ENCODE measurements at regions not wholly inside any gene's neighbourhood (a gene's known extent, or its start where the extent isn't known, plus 50 kb on each side); places are given as distances from the start of the nearest gene placed in this dataset.

GRCh38 chr12:108043286-108043685 lies 85.8 kb upstream of the WSCD2 start:
- Histone ChIP-seq H3K4me1 (ENCODE audit: control insufficient read depth, insufficient read depth, low read length) (peaks cover 9% of the 10 kb centered on the region), H3K9me3 (ENCODE audit: control insufficient read depth, low read length) (no peaks in the 10 kb centered on the region), H3K4me3 (ENCODE audit: low read length) (no peak overlapping the region), H3K27me3 (replicated peaks; ENCODE audit: control insufficient read depth, insufficient read depth, low read length) (peaks cover 5% of the 10 kb centered on the region), H3K36me3 (ENCODE audit: control insufficient read depth, insufficient read depth, low read length, severe bottlenecking) (no peaks in the 10 kb centered on the region), H3K9ac (ENCODE audit: low read length) (no peak overlapping the region)
- DNase-seq (ENCODE audit: low read depth) = no peak

- H3K4me1 ChIP-seq (ENCODE audit: control insufficient read depth, insufficient read depth, low read length) = peaks cover 9% of the 10 kb centered on the region
- H3K9me3 ChIP-seq (ENCODE audit: control insufficient read depth, low read length) = no peaks in the 10 kb centered on the region
- H3K36me3 ChIP-seq (ENCODE audit: control insufficient read depth, insufficient read depth, low read length, severe bottlenecking) = no peaks in the 10 kb centered on the region
- H3K4me3 ChIP-seq (ENCODE audit: low read length) = no peak overlapping the region
- DNase-seq (ENCODE audit: low read depth) = no peak
- H3K9ac ChIP-seq (ENCODE audit: low read length) = no peak overlapping the region
- H3K27me3 ChIP-seq (replicated peaks; ENCODE audit: control insufficient read depth, insufficient read depth, low read length) = peaks cover 5% of the 10 kb centered on the region
Measured at GRCh38 chr12:108043750-108044533, 85.1 kb upstream of the WSCD2 start.

GRCh38 chr12:108046135-108046534 lies 83.0 kb upstream of the WSCD2 start:
- no peak for DNase-seq (ENCODE audit: low read depth)

GRCh38 chr12:108046650-108047049 lies 82.4 kb upstream of the WSCD2 start:
- DNase-seq (ENCODE audit: low read depth) = no peak
- Histone ChIP-seq H3K27me3 (replicated peaks; ENCODE audit: control insufficient read depth, insufficient read depth, low read length) (peaks cover 19% of the 10 kb centered on the region), H3K36me3 (ENCODE audit: control insufficient read depth, insufficient read depth, low read length, severe bottlenecking) (no peaks in the 10 kb centered on the region), H3K4me1 (ENCODE audit: control insufficient read depth, insufficient read depth, low read length) (peaks cover 9% of the 10 kb centered on the region), H3K4me3 (ENCODE audit: low read length) (peak overlapping the region; percentile 60), H3K9me3 (ENCODE audit: control insufficient read depth, low read length) (no peaks in the 10 kb centered on the region), H3K9ac (ENCODE audit: low read length) (no peak overlapping the region)

More at GRCh38 chr12:108046135-108046534, 83.0 kb upstream of the WSCD2 start:
- H3K27me3 ChIP-seq (replicated peaks; ENCODE audit: control insufficient read depth, insufficient read depth, low read length) = peaks cover 14% of the 10 kb centered on the region
- no peak overlapping the region for H3K9ac ChIP-seq (ENCODE audit: low read length)
- H3K36me3 ChIP-seq (ENCODE audit: control insufficient read depth, insufficient read depth, low read length, severe bottlenecking) = no peaks in the 10 kb centered on the region
- H3K9me3 ChIP-seq (ENCODE audit: control insufficient read depth, low read length) = no peaks in the 10 kb centered on the region
- peaks cover 9% of the 10 kb centered on the region for H3K4me1 ChIP-seq (ENCODE audit: control insufficient read depth, insufficient read depth, low read length)
- no peak overlapping the region for H3K4me3 ChIP-seq (ENCODE audit: low read length)

GRCh38 chr12:108047071-108047550 lies 82.0 kb upstream of the WSCD2 start:
- Histone ChIP-seq H3K27me3 (replicated peaks; ENCODE audit: control insufficient read depth, insufficient read depth, low read length) (peaks cover 20% of the 10 kb centered on the region), H3K9me3 (ENCODE audit: control insufficient read depth, low read length) (no peaks in the 10 kb centered on the region), H3K4me1 (ENCODE audit: control insufficient read depth, insufficient read depth, low read length) (peaks cover 9% of the 10 kb centered on the region), H3K4me3 (ENCODE audit: low read length) (peak overlapping the region; percentile 60), H3K9ac (ENCODE audit: low read length) (no peak overlapping the region), H3K36me3 (ENCODE audit: control insufficient read depth, insufficient read depth, low read length, severe bottlenecking) (no peaks in the 10 kb centered on the region)
- peak; percentile 1 for DNase-seq (ENCODE audit: low read depth)

- peaks cover 9% of the 10 kb centered on the region for H3K4me1 ChIP-seq (ENCODE audit: control insufficient read depth, insufficient read depth, low read length)
- no peak overlapping the region for H3K9ac ChIP-seq (ENCODE audit: low read length)
- DNase-seq (ENCODE audit: low read depth) = no peak
- peaks cover 20% of the 10 kb centered on the region for H3K27me3 ChIP-seq (replicated peaks; ENCODE audit: control insufficient read depth, insufficient read depth, low read length)
- H3K36me3 ChIP-seq (ENCODE audit: control insufficient read depth, insufficient read depth, low read length, severe bottlenecking) = no peaks in the 10 kb centered on the region
- H3K9me3 ChIP-seq (ENCODE audit: control insufficient read depth, low read length) = no peaks in the 10 kb centered on the region
- no peak overlapping the region for H3K4me3 ChIP-seq (ENCODE audit: low read length)
Measured at GRCh38 chr12:108048686-108049085, 80.4 kb upstream of the WSCD2 start.

- no peaks in the 10 kb centered on the region for H3K9me3 ChIP-seq (ENCODE audit: control insufficient read depth, low read length)
- H3K4me1 ChIP-seq (ENCODE audit: control insufficient read depth, insufficient read depth, low read length) = peaks cover 9% of the 10 kb centered on the region
- no peak overlapping the region for H3K4me3 ChIP-seq (ENCODE audit: low read length)
- DNase-seq (ENCODE audit: low read depth) = no peak
- peaks cover 25% of the 10 kb centered on the region for H3K27me3 ChIP-seq (replicated peaks; ENCODE audit: control insufficient read depth, insufficient read depth, low read length)
- H3K36me3 ChIP-seq (ENCODE audit: control insufficient read depth, insufficient read depth, low read length, severe bottlenecking) = no peaks in the 10 kb centered on the region
- H3K9ac ChIP-seq (ENCODE audit: low read length) = no peak overlapping the region
Measured at GRCh38 chr12:108050696-108051095, 78.4 kb upstream of the WSCD2 start.

- Histone ChIP-seq H3K9me3 (ENCODE audit: control insufficient read depth, low read length) (no peaks in the 10 kb centered on the region), H3K4me3 (ENCODE audit: low read length) (no peak overlapping the region), H3K36me3 (ENCODE audit: control insufficient read depth, insufficient read depth, low read length, severe bottlenecking) (no peaks in the 10 kb centered on the region), H3K9ac (ENCODE audit: low read length) (no peak overlapping the region), H3K4me1 (ENCODE audit: control insufficient read depth, insufficient read depth, low read length) (no peaks in the 10 kb centered on the region), H3K27me3 (replicated peaks; ENCODE audit: control insufficient read depth, insufficient read depth, low read length) (peaks cover 38% of the 10 kb centered on the region)
- no peak for DNase-seq (ENCODE audit: low read depth)
Measured at GRCh38 chr12:108052260-108052659, 76.8 kb upstream of the WSCD2 start.

GRCh38 chr12:108053512-108053911 lies 75.6 kb upstream of the WSCD2 start:
- H3K9ac ChIP-seq (ENCODE audit: low read length) = no peak overlapping the region
- no peak for DNase-seq (ENCODE audit: low read depth)
- H3K27me3 ChIP-seq (replicated peaks; ENCODE audit: control insufficient read depth, insufficient read depth, low read length) = peaks cover 42% of the 10 kb centered on the region
- no peaks in the 10 kb centered on the region for H3K36me3 ChIP-seq (ENCODE audit: control insufficient read depth, insufficient read depth, low read length, severe bottlenecking)
- H3K4me1 ChIP-seq (ENCODE audit: control insufficient read depth, insufficient read depth, low read length) = no peaks in the 10 kb centered on the region
- no peaks in the 10 kb centered on the region for H3K9me3 ChIP-seq (ENCODE audit: control insufficient read depth, low read length)
- no peak overlapping the region for H3K4me3 ChIP-seq (ENCODE audit: low read length)

GRCh38 chr12:108054496-108054895 lies 74.6 kb upstream of the WSCD2 start:
- no peak overlapping the region for H3K9ac ChIP-seq (ENCODE audit: low read length)
- H3K4me3 ChIP-seq (ENCODE audit: low read length) = no peak overlapping the region
- no peaks in the 10 kb centered on the region for H3K9me3 ChIP-seq (ENCODE audit: control insufficient read depth, low read length)
- no peaks in the 10 kb centered on the region for H3K36me3 ChIP-seq (ENCODE audit: control insufficient read depth, insufficient read depth, low read length, severe bottlenecking)
- DNase-seq (ENCODE audit: low read depth) = no peak
- H3K27me3 ChIP-seq (replicated peaks; ENCODE audit: control insufficient read depth, insufficient read depth, low read length) = peaks cover 44% of the 10 kb centered on the region
- no peaks in the 10 kb centered on the region for H3K4me1 ChIP-seq (ENCODE audit: control insufficient read depth, insufficient read depth, low read length)

- Histone ChIP-seq H3K9ac (ENCODE audit: low read length) (no peak overlapping the region), H3K4me3 (ENCODE audit: low read length) (no peak overlapping the region), H3K36me3 (ENCODE audit: control insufficient read depth, insufficient read depth, low read length, severe bottlenecking) (no peaks in the 10 kb centered on the region), H3K27me3 (replicated peaks; ENCODE audit: control insufficient read depth, insufficient read depth, low read length) (peaks cover 44% of the 10 kb centered on the region), H3K9me3 (ENCODE audit: control insufficient read depth, low read length) (no peaks in the 10 kb centered on the region), H3K4me1 (ENCODE audit: control insufficient read depth, insufficient read depth, low read length) (no peaks in the 10 kb centered on the region)
- DNase-seq (ENCODE audit: low read depth) = no peak
Measured at GRCh38 chr12:108055141-108055540, 73.9 kb upstream of the WSCD2 start.

- H3K4me1 ChIP-seq (ENCODE audit: control insufficient read depth, insufficient read depth, low read length) = no peaks in the 10 kb centered on the region
- H3K9me3 ChIP-seq (ENCODE audit: control insufficient read depth, low read length) = no peaks in the 10 kb centered on the region
- no peak overlapping the region for H3K4me3 ChIP-seq (ENCODE audit: low read length)
- no peak overlapping the region for H3K9ac ChIP-seq (ENCODE audit: low read length)
- no peak for DNase-seq (ENCODE audit: low read depth)
- H3K36me3 ChIP-seq (ENCODE audit: control insufficient read depth, insufficient read depth, low read length, severe bottlenecking) = no peaks in the 10 kb centered on the region
- H3K27me3 ChIP-seq (replicated peaks; ENCODE audit: control insufficient read depth, insufficient read depth, low read length) = peaks cover 45% of the 10 kb centered on the region
Measured at GRCh38 chr12:108060067-108060466, 69.0 kb upstream of the WSCD2 start.

Data from adipocyte (in vitro differentiated cells).